ENCODE measurements at regions not wholly inside any gene's neighbourhood (a gene's known extent, or its start where the extent isn't known, plus 50 kb on each side); places are given as distances from the start of the nearest gene placed in this dataset.

DNA sequence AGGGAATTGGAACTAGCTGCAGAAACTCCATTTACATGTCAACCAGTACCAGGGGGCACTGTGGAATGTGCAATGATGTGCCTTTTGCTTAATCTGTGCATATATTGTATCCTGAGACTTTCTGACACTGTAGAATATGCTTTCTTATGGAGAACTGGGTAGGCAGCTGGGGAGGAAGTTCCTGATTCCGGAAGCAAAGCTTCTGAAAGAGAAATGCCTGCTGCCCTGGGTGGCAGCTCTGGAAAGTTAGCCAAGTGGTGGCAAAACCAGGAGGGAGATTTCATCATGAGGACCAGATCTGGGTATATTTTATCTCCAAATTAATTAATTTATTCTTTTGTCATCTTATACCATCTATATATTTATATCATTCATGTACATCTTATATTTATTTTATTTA is 116.7 kb downstream of the XCL2 start:
- TF ChIP-seq, protein P1, sequence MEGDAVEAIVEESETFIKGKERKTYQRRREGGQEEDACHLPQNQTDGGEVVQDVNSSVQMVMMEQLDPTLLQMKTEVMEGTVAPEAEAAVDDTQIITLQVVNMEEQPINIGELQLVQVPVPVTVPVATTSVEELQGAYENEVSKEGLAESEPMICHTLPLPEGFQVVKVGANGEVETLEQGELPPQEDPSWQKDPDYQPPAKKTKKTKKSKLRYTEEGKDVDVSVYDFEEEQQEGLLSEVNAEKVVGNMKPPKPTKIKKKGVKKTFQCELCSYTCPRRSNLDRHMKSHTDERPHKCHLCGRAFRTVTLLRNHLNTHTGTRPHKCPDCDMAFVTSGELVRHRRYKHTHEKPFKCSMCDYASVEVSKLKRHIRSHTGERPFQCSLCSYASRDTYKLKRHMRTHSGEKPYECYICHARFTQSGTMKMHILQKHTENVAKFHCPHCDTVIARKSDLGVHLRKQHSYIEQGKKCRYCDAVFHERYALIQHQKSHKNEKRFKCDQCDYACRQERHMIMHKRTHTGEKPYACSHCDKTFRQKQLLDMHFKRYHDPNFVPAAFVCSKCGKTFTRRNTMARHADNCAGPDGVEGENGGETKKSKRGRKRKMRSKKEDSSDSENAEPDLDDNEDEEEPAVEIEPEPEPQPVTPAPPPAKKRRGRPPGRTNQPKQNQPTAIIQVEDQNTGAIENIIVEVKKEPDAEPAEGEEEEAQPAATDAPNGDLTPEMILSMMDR (IDR thresholded peaks at IDR 0.05), result no peak
- no peak for TF ChIP-seq POLR2A (IDR thresholded peaks at IDR 0.05)

Measured in testis (tissue), 2 donors.